Inferior parietal cortex (tissue), 1 donor: ENCODE measurements at regions not wholly inside any gene's neighbourhood (a gene's known extent, or its start where the extent isn't known, plus 50 kb on each side); places are given as distances from the start of the nearest gene placed in this dataset.
"Not testable (repeated sequence)": the region's sequence is repeated elsewhere in the genome, so short reads cannot be mapped to it uniquely, and the experiment has no call there.

Experiments used
- DNase-seq: peaks from one replicate; pipeline ENCODE4 v3.0.0-alpha.2; 2016; ENCODE audit errors: extremely low spot score

DNA sequence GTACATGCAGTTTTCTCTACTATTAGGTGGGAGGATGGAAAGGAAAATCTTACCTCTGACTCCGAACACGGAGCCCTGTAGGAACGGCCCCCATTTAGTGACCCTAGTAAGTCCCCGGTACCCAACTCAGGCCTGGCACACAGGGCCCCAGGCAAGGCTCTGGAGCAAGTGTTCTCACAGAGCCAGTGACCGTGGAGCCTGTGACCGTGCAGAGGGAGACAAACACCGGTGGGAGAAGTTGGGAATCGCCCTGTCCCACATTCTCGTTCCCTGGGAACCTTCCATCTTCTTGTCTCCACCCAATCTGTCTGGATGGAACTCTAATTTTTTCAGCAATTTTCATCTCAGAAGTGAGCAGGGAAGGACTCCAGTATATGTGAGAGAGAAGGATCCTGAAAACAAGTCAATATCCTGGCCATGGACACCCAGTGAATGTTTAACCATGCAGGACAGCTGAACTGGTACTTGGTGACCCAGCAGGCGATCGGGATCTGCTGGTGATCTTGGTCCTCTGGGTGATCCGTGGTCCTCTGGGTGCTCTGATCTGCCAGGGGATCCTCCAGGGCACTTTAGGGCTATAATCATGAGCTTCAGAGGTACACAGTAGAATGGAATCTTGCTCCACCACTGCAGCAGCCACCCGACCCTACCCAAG, 348.6 kb upstream of the ID2 start:
- no peak for DNase-seq

DNA sequence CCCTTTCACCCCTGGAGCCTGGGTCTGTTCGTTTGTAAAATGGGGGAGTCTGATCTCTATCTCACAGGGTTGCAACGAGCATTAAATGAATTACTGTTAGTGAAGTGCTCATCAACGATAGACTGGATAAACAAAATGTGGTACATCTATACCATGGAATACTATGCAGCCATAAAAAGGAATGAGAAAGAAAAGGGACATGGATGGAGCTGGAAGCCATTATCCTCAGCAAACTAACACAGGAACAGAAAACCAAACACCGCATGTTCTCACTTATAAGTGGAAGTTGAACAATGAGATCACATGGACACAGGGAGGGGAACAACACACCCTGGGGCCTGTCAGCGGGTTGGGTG, 348.0 kb upstream of the ID2 start:
- DNase-seq, result not testable (repeated sequence)

DNA sequence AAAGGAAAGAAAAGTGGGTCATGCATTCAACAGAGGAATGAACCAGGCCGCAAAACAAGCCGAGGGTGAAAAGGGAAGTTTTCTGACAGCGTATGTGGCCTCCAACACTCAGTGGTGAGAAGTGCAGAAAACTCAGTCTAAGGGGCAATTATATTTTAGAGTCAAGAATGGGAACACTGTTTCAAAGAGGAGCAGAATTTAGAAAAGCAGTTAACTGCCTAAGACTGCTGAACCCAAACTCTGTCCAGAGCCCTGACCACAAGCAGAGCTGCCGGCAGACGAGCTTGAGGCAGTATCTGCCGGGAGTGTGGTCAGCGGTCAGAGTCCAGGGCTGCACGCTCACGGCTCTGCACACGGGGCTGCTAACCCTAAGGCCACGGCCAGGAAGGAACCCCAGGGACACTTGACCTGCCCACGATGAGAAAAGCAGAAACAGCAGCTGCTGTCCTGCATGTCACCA, 347.0 kb upstream of the ID2 start:
- no peak for DNase-seq

DNA sequence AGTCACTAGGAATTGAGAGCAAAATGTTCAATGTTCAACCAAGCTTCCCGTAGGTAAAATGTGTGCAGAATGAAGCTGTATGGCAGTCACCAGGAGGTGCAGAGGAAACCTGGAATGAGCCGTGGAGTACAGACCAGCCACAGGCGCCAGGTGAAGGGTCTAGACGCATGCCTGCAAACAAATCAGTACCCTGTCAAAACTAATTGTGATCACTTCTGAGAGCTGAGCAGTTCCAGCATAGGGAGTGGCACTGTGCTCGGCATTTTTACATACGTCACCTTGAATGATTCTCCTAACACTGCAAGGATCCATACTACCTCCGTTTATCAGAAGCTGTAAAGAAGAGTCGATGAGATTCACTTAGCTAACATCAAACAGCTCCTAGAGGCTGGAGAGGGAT, 346.1 kb upstream of the ID2 start:
- no peak for DNase-seq

DNA sequence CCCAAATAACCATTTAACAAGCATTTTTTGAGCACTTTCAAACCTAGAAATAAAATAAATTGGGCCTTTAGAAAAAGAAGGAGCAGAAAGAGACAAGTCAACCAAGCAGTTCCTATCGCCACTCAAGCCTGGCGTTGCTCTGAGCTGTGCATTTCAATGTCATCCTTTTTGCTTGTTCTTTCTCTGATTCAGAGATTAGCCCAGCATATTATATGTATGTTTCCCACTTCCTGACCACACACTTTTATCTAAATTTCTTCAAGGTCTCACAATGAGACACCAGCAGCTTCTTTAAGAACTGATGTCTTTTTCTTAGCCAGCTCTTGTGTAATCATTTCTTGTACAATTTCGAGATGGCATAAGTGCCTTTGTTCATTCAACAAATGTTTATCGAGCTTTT, 344.5 kb upstream of the ID2 start:
- no peak for DNase-seq

DNA sequence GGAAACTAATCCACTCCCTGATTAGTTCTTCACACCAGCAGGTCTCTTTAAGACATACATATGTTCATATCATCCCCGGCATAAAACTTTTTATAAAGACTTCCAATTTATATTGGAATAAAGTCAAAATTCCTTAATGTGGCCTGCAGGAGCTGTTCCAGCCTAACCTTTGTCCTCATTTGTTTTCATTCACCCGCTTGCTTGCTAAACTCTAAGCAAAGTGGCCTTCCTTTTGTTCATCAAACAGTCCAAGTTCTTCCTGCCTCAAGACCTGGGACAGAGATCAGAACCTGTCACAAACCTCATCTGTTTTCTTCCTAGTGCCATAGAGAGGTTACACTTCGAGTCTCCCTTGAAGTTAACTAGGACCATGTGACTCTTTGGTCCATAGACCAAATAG, 339.4 kb upstream of the ID2 start:
- no peak for DNase-seq

DNA sequence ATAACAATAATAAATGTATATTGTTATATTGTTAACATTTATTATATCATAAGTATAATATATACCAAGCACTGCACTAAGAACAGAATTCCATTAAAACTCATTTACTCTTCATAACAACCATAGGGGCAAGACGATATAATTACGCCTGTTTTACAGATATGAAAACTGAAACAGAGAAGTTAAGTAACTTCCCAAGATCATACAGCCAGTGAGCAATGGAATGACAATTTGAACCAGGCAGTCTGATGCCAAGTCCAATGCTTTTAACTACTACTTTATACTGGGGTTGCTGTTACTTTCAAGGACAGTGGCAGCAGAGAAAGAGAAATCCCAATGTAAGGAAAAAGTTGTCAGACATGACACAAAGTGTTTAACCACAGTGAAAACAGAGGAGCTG, 338.8 kb upstream of the ID2 start:
- no peak for DNase-seq

DNA sequence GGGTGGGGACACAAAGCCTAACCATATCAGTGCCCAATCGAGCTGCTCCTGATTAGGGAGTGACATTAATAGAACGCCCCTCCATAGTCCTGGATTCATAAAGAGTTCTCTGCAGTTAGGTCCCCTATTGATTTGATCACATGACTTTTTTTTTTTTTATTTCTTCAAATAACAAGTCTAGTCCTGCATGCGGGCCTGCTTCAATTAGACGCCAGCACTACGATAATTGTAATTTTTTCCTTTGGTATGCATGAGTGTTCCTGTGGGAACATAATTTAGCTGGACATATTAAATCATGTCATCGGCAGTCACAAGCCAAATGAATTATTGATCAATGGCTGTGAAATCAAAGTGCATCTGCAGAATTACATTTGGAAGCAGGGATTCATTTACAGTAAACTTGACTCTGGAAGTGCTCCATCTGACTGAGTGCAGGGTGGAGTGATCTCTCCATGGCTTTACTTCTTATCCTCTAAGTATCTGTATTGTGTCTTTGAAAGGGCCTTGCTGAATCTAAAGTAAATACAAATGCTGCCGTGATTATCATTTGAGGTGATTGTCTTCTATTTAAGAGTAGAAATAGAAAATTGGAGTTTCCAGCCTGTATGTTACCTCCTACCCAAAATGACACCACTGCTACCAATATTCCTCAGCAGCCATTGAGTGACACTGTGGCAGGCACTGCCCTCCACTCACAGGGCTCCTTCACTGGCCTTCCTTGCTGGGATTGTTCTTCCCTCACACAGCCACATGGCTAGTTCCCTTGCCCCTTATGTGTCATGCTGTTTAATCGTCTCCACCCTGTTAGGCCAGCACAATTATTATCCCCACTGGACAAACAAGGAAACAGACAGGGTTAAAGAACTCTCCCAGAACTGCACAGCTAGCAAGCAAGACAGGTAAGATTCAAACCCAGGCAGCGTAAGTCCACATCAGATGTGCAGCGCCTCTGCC, 337.4 kb upstream of the ID2 start:
- DNase-seq, result no peak

DNA sequence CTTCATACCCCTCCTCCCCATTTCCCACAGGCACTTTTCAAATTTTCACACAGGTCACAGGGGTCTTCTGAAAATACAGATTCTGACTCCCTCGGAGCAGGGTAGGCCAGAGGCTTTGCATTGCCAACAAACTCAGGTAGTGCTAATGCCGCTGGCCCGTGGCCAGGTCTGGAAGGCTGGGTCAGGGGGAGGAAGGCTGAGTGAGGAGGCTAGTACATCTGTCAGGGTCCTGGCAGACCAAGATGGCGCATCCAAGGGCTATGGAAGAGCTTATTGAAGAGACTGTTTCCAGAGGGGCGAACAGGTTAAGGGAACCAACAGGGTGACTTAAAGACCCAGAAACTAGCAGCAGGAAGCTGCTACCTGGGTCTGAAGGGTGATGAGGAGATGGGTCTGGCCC, 336.7 kb upstream of the ID2 start:
- DNase-seq, result no peak

DNA sequence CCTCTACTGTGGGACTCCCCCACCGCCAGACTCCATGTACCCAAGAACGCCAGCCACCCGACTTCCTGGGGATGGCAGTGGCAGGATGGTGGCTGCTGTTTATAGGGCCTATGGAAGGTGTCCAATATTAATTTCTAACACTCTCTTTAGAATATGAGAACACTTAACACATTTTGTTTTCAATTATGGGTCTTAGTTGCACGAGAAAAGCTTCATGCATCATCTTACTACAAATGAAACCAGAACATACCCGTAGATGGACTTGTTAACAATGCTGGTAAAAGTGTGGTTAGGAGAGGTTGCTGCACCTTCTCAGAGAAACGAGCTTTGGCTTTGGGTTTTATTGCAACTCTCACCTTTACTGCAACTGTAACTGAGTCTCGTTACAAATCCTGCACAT, 335.6 kb upstream of the ID2 start:
- no peak for DNase-seq

DNA sequence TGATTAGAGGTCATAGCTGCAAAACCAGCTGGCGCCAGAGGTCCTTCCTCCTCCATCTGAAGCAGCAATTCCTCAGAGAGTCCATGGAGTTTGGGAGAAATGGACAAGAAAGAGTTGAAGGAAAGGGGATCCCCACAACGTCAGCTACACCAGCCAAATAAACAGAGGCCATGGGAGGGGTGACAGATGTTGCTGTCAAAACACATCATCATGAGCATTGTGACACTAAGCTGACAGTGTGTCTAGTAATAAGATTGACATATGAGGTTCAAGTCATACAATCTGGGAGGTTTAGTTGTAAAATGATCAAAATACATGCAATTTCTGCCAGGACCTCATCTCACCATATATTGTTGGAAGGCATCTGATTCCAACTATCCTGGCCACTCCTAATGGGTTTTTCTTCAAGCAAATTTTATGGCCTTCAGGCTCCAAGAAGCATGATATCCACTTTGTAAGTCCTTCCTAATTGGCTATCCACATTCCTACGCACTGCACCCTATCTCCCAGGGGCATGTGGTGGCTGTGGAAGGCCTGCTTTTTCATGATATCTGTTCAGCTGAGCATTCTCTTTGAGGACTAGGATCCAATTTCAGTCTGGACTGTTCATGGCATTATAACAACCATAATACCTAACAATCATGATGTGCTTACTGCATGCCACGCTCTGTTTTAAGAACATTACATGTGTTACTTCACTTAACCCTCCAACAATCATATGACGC, 335.0 kb upstream of the ID2 start:
- DNase-seq, result no peak

DNA sequence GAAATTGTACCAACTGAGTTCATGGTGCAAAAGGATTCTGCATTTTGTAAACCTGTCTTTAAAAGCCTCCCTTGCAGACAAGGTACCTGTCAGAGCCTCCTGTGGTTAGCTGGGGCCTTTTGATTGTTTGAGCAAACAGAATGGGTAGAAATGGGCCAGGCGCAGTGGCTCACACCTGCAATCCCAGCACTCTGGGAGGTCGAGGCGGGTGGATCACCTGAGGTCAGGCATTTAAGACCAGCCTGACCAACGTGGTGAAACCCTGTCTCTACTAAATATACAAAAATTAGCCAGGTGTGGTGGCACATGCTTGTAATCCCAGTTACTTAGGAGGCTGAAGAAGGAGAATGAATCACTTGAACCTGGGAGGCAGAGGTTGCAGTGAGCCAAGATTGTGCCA, 332.9 kb upstream of the ID2 start:
- DNase-seq, result not testable (repeated sequence)

DNA sequence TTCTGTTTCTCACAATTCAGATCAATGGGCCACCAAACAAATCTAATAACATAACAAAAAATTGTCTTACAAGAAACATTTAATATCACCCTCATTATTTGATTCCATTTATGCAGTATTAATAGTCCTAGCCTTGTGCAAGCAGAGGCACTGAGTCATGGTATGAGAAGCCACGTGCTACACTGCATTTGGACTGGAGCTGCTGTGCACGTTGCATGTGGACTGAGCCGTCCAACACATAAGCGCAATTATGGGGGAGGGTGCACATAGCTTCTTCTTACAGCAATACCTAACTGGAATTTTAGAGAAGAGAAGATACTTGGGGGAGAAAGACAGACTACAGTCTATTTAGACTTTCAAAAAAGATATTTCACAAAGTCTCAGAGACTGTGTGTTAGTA, 329.6 kb upstream of the ID2 start:
- DNase-seq, result no peak

DNA sequence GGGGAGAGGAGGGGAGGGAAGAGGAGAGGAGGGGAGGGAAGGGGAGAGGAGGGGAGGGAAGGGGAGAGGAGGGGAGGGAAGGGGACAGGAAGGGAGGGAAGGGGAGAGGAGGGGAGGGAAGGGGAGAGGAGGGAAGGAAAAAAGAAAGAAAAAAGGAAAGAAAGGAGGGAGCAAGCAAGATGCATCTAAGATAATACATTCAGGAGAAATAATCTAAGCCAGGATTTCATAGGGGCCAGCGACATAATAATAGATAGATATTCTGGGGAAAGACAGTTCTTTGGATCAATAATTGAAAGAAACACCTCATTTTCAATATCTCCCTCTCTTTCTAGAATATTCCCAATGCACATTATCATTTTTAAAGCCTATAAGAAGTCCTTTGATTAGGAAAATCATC, 328.9 kb upstream of the ID2 start:
- no peak for DNase-seq

DNA sequence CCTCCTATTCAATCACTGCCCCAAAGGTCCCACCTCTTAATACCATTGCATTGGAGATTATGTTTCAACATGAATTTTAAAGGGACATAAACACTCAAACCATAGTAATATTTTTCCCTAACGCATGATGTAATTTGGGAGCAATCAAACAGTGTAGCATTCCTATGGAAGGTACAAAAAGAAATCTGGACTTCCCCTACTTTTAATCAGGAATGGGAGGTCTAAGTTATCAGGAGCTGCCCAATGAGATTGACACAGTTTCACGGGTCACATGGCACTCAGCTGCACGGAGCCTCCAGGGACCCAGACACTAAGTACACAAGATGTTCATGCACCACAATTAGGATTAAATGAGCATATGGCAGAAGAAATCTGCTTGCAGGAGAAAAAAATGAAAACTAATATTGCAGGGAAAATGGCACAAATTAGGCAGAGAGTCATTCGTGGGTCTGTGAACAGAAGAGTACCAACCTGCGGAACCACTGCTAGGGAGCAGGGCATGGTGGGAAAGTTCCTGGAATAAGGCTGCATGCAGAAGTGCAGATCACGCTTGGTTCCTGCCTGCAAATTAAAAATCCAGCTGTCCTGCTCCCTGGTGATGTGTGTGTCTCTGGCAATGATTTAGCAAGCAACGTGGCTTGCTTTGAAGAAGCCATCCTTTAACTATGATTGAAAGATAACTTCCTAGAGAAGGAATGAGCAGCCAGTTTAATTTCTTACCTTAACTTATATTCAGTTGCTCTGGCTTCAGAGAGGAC, 326.6 kb upstream of the ID2 start:
- DNase-seq, result no peak

DNA sequence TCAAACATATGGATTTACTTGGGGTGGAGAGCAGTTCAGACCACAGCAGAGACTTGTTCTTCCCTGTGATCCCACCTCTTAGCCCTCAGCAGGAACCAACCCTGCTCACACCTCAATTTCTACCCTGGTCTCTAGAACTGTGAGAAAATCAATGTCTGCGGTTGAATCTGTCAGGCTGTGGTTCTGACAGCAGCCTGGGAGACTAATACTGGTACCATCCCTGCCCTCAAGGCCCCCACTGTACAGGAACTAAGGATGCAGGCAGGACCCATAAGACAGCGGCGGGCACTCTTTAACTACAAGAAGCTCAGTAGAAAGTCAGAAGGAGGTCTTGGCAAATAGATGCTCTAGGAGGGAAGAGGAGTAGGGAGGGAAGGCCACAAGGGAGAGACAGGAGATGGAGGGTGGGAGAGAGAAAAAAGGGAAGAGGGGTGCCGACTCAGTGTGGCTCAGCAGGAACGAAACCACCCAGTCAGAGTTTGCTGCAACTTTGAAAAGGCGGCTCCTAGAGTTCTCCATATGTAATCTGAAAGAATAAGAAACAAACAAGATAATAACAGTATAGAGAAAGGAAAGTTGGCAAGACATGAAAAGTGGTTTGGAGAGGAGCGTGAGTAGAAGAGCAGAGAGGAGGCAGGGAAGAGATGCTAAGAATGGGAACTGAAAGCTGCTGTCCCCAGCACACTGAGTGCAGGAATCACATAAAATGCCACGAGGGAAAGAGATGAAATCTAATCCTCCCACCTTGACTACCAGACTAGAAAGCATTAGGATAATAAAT, 323.9 kb upstream of the ID2 start:
- peak; percentile 19 for DNase-seq

DNA sequence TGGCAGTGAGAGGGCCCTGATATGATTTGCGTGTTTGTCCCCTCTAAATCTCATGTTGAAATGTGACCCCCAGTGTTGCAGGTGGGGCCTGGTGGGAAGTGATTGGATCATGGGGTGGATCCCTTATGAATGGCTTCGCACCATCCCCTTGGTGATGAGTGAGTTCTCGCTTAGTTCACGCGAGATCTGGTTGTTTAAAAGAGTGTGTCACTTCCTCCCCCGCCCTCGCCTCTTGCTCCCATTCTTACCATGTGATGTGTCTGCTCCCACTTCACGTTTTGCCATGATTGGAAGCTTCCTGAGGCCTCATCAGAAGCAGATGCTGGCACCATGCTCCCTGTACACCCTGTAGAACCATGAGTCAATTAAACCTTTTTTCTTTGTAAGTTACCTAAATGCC, 319.9 kb upstream of the ID2 start:
- DNase-seq, result no peak

DNA sequence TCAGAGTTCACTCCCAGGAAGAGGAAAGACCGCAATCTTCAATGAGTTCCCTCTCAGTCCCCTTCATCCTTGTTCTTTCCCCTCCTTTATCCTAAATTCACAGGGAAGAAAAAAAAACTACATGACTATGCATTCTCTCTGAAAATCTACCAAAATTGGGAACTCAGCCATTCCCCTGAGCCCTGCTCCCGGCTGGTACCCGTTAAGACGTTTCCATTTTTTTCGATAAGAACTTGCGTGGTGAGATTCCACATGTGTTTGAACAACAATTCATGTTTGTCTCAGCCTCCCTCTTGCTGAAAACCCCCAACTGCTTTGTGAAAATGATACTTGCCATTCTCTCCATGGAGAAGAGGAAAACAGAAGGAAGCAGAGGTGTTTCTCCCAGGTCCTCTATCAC, 318.7 kb upstream of the ID2 start:
- no peak for DNase-seq

DNA sequence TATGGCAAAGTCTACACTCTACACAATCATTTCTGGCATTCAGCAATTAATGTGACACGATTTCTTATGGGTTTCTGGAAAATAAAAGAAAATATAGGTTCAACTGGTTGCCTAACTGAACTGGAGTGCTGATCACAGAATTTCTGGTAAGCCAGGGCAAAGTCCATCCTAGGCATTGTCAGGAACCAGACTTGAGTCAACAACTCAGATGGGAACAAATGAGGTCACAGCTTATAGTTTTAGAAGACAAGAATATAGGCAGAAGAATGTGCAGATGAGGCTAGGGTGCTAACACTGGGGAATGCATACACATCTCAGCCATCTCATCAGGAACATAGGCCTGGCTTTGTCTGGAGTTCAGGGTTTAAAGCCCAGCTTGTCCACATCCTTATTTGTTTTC, 317.2 kb upstream of the ID2 start:
- DNase-seq, result no peak

DNA sequence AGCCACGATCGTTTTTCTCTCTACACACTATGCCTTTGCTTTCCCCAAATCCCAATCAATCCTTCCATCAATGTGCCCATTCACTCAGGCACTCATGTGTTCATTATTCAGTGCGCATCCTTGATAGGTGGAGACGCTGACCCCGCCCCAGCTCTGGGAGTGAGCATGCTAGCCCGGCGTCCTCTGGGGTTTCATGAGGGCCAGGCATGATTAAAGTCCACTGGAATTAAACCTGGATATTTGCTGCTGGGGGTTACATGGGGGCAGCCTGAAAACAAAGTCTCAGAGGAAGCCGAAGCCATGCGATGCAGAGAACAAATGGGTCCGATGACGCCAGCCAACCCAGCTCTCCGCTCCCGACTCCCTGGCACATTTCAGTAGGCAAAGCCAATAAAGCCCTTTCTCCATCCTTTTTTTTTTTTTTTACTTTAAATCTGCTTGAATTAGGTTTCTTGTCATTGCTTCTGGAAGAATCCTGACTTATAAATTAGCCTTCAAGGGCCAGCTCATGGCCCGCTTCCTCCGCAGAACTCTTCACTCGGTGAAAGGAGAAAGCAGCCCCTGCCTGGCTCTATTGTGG, 316.4 kb upstream of the ID2 start:
- DNase-seq, result no peak

DNA sequence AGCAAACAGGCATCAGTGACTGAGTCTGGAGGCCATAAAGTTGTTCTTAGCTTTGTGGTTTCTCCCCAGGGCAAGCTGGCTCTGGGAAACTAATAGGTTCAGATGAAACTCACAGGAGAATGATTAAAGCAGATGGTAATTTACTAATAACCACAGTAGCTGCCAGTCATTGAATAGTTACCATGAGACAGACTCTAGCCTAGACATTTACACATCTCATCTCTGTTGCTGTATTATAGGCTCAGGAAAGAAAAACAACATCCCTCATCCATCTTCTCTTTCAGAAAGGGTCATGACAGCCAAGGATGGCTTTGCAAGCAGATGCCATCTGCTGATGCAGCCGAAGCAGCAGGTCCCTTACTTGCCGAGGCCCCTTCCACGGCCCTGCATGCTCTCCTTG, 314.0 kb upstream of the ID2 start:
- no peak for DNase-seq
